ENCODE measurements at regions not wholly inside any gene's neighbourhood (a gene's known extent, or its start where the extent isn't known, plus 50 kb on each side); places are given as distances from the start of the nearest gene placed in this dataset.

GRCh38 chr9:129415942-129416651 lies 204.8 kb downstream of the C9orf50 start:
- TF ChIP-seq CTCF (conservative IDR thresholded peaks at IDR 0.05 in 1 of 2, IDR thresholded peaks at IDR 0.05 in 1 of 2; ENCODE audit: extremely low read depth in 1 of 2, insufficient read depth in 1 of 2, low read depth in 1 of 2, low read length in 2 of 2): no peak
- no peak for TF ChIP-seq EZH2 (IDR thresholded peaks at IDR 0.05; ENCODE audit: borderline replicate concordance, low read length)

Measured in mammary epithelial cell (primary cell).